ENCODE measurements at regions not wholly inside any gene's neighbourhood (a gene's known extent, or its start where the extent isn't known, plus 50 kb on each side); places are given as distances from the start of the nearest gene placed in this dataset.

GRCh38 chr2:66805016-66805865 is 370.3 kb downstream of the MEIS1 start:
- Histone ChIP-seq H3K27me3 (ENCODE audit: control insufficient read depth, insufficient read depth, low read length) (no peaks in the 10 kb centered on the region), H3K4me3 (ENCODE audit: low read depth, low read length) (no peak overlapping the region), H3K36me3 (ENCODE audit: control insufficient read depth, insufficient read depth, low read length) (no peaks in the 10 kb centered on the region)
- no peak for DNase-seq (ENCODE audit: low read depth)
- TF ChIP-seq CTCF (IDR thresholded peaks at IDR 0.05; ENCODE audit: insufficient read depth, low read length, poor library complexity, severe bottlenecking), result no peak

GRCh38 chr2:66805968-66806367 is 371.0 kb downstream of the MEIS1 start:
- no peaks in the 10 kb centered on the region for H3K27me3 ChIP-seq (ENCODE audit: control insufficient read depth, insufficient read depth, low read length)
- DNase-seq (ENCODE audit: low read depth), result no peak
- H3K36me3 ChIP-seq (ENCODE audit: control insufficient read depth, insufficient read depth, low read length), result no peaks in the 10 kb centered on the region
- H3K4me3 ChIP-seq (ENCODE audit: low read depth, low read length), result no peak overlapping the region
- no peak for TF ChIP-seq CTCF (IDR thresholded peaks at IDR 0.05; ENCODE audit: insufficient read depth, low read length, poor library complexity, severe bottlenecking)

- H3K27me3 ChIP-seq (ENCODE audit: control insufficient read depth, insufficient read depth, low read length), result no peaks in the 10 kb centered on the region
- H3K36me3 ChIP-seq (ENCODE audit: control insufficient read depth, insufficient read depth, low read length), result no peaks in the 10 kb centered on the region
- no peak for DNase-seq (ENCODE audit: low read depth)
- no peak overlapping the region for H3K4me3 ChIP-seq (ENCODE audit: low read depth, low read length)
- TF ChIP-seq CTCF (IDR thresholded peaks at IDR 0.05; ENCODE audit: insufficient read depth, low read length, poor library complexity, severe bottlenecking), result no peak
These were observed 378.6 kb downstream of the MEIS1 start for GRCh38 chr2:66813525-66813924.

GRCh38 chr2:66813976-66814375 is 379.1 kb downstream of the MEIS1 start:
- TF ChIP-seq CTCF (IDR thresholded peaks at IDR 0.05; ENCODE audit: insufficient read depth, low read length, poor library complexity, severe bottlenecking), result no peak
- H3K36me3 ChIP-seq (ENCODE audit: control insufficient read depth, insufficient read depth, low read length), result no peaks in the 10 kb centered on the region
- no peaks in the 10 kb centered on the region for H3K27me3 ChIP-seq (ENCODE audit: control insufficient read depth, insufficient read depth, low read length)
- H3K4me3 ChIP-seq (ENCODE audit: low read depth, low read length), result no peak overlapping the region
- DNase-seq (ENCODE audit: low read depth), result no peak

- TF ChIP-seq CTCF (IDR thresholded peaks at IDR 0.05; ENCODE audit: insufficient read depth, low read length, poor library complexity, severe bottlenecking), result no peak
- DNase-seq (ENCODE audit: low read depth), result no peak
- Histone ChIP-seq H3K27me3 (ENCODE audit: control insufficient read depth, insufficient read depth, low read length) (no peaks in the 10 kb centered on the region), H3K4me3 (ENCODE audit: low read depth, low read length) (no peak overlapping the region), H3K36me3 (ENCODE audit: control insufficient read depth, insufficient read depth, low read length) (no peaks in the 10 kb centered on the region)
These were observed 380.0 kb downstream of the MEIS1 start for GRCh38 chr2:66814916-66815315.

GRCh38 chr2:66815886-66816285 is 381.0 kb downstream of the MEIS1 start:
- Histone ChIP-seq H3K4me3 (ENCODE audit: low read depth, low read length) (no peak overlapping the region), H3K36me3 (ENCODE audit: control insufficient read depth, insufficient read depth, low read length) (no peaks in the 10 kb centered on the region), H3K27me3 (ENCODE audit: control insufficient read depth, insufficient read depth, low read length) (no peaks in the 10 kb centered on the region)
- DNase-seq (ENCODE audit: low read depth), result no peak
- TF ChIP-seq CTCF (IDR thresholded peaks at IDR 0.05; ENCODE audit: insufficient read depth, low read length, poor library complexity, severe bottlenecking), result no peak
